ENCODE measurements at regions not wholly inside any gene's neighbourhood (a gene's known extent, or its start where the extent isn't known, plus 50 kb on each side); places are given as distances from the start of the nearest gene placed in this dataset.

DNA sequence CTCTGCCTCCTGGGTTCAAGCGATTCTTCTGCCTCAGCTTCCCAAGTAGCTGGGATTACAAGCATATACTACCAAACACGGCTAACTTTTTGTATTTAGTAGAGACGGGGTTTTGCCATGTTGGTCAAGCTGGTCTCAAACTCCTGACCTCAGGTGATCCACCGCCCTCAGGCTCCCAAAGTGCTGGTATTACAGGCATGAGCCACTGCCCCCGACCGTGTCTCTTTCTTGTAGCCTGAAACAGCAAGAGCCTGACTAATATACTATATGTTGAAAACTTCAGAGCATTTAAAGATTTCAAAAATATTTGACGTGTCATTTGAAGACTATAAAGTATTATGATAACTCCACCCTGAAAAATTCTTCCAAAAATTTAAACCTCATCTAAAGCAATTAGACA is 71.7 kb upstream of the ZNF648 start:
- no peaks in the 10 kb centered on the region for H3K9me3 ChIP-seq
- WGBS, 3 donors, result 94 to 96% (median 96%) methylated on average over 7 of the region's 7 CpGs
- H3K4me3 ChIP-seq, result no peak overlapping the region
- H3K36me3 ChIP-seq, result no peaks in the 10 kb centered on the region
- intact Hi-C loops (cut with DNase I), result loop anchor here in 1 of 4 donors (5.0 kb wide), 1 partner anchor 46 kb away; no protein-coding TSS in a partner anchor
- peaks cover 2% of the 10 kb centered on the region for H3K4me1 ChIP-seq (ENCODE audit: insufficient read depth)
- no peak overlapping the region for H3K27ac ChIP-seq
- DNase-seq, result no peak
- no peaks in the 10 kb centered on the region for H3K27me3 ChIP-seq
- TF ChIP-seq EP300 (IDR thresholded peaks at IDR 0.05), result no peak
- TF ChIP-seq, protein P1, sequence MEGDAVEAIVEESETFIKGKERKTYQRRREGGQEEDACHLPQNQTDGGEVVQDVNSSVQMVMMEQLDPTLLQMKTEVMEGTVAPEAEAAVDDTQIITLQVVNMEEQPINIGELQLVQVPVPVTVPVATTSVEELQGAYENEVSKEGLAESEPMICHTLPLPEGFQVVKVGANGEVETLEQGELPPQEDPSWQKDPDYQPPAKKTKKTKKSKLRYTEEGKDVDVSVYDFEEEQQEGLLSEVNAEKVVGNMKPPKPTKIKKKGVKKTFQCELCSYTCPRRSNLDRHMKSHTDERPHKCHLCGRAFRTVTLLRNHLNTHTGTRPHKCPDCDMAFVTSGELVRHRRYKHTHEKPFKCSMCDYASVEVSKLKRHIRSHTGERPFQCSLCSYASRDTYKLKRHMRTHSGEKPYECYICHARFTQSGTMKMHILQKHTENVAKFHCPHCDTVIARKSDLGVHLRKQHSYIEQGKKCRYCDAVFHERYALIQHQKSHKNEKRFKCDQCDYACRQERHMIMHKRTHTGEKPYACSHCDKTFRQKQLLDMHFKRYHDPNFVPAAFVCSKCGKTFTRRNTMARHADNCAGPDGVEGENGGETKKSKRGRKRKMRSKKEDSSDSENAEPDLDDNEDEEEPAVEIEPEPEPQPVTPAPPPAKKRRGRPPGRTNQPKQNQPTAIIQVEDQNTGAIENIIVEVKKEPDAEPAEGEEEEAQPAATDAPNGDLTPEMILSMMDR (IDR thresholded peaks at IDR 0.05), result no peak
- no peak for TF ChIP-seq POLR2A (IDR thresholded peaks at IDR 0.05)

DNA sequence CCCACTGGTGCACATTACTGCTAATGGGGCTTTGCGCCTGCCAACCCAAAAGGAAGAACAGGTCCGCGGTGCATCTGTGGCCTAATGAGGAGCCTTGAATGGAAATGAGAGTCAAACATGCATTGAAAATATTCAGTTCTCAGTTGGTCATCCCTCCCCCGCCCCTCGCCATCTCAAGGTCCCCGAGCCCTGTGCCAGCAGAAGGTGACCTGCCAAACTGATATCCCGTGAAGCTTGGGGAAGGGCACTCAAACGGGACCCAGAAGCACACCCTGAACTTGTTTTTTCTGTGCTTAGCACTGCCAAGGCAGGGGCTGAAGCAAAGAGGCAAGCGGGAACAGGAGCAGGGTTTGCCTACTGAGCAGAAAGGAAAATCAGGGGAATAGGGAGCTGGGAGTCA is 67.9 kb upstream of the ZNF648 start:
- no peak overlapping the region for H3K4me3 ChIP-seq
- no peaks in the 10 kb centered on the region for H3K36me3 ChIP-seq
- TF ChIP-seq EP300 (IDR thresholded peaks at IDR 0.05), result no peak
- 83 to 89% (median 85%) methylated on average over 9 of the region's 9 CpGs for WGBS, 3 donors
- no peaks in the 10 kb centered on the region for H3K27me3 ChIP-seq
- no peaks in the 10 kb centered on the region for H3K4me1 ChIP-seq (ENCODE audit: insufficient read depth)
- intact Hi-C loops (cut with DNase I), result no loop called here
- H3K9me3 ChIP-seq, result no peaks in the 10 kb centered on the region
- H3K27ac ChIP-seq, result no peak overlapping the region
- DNase-seq, result no peak

DNA sequence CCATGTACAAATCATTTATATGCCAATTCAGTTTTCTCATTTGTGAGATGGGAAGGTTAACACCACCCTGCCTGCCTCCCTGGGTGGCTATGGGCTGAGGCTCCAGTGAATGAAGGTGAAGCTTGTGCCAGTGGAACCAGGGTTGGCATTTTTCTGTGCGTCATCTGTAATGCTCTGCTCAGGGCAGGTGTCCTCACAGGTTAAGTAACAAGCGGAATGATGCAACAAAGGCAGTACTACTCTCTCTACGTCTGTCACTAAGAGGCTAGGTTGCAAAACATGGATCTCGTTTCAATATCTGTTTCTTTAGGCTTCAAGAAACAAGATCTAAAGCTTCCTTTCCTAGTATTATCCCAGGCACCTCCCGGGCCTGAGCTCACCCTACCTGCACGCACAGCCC is 67.0 kb upstream of the ZNF648 start:
- Histone ChIP-seq H3K9me3 (no peaks in the 10 kb centered on the region), H3K27me3 (no peaks in the 10 kb centered on the region), H3K4me1 (ENCODE audit: insufficient read depth) (no peaks in the 10 kb centered on the region), H3K36me3 (no peaks in the 10 kb centered on the region), H3K4me3 (no peak overlapping the region), H3K27ac (no peak overlapping the region)
- intact Hi-C loops (cut with DNase I), result no loop called here
- 90 to 96% (median 93%) methylated on average over 6 of the region's 6 CpGs for WGBS, 3 donors
- TF ChIP-seq, protein P1 (IDR thresholded peaks at IDR 0.05), result no peak
- TF ChIP-seq EP300 (IDR thresholded peaks at IDR 0.05) (no peak), POLR2A (IDR thresholded peaks at IDR 0.05) (no peak)
- DNase-seq, result no peak

DNA sequence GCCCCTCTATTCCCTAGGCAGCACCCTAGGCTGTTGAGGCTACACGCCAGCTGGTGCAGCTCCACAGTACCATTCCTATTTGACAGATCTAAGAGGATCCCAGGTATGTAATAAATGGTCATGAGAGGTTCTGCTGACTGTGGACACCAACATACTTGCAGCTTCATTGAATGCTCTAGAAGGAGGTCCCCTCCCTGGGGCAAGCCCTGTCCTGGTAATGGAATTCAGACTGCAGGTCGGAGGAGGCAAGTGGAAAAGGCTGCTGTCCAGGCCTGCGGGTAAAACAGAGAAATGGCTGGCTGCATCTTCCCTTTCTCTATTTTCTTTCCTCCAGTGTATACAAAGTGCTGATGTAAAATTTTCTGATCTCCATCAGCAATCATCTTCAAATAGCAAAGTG is 66.1 kb upstream of the ZNF648 start:
- Histone ChIP-seq H3K27ac (no peak overlapping the region), H3K4me1 (ENCODE audit: insufficient read depth) (no peaks in the 10 kb centered on the region), H3K4me3 (no peak overlapping the region), H3K27me3 (no peaks in the 10 kb centered on the region), H3K36me3 (no peaks in the 10 kb centered on the region), H3K9me3 (no peaks in the 10 kb centered on the region)
- intact Hi-C loops (cut with DNase I), result no loop called here
- no peak for TF ChIP-seq EP300 (IDR thresholded peaks at IDR 0.05)
- no peak for TF ChIP-seq POLR2A (IDR thresholded peaks at IDR 0.05)
- TF ChIP-seq, protein P1 (IDR thresholded peaks at IDR 0.05), result no peak
- no peak for DNase-seq
- WGBS, 3 donors, result 82 to 89% (median 89%) methylated on average over 3 of the region's 3 CpGs

DNA sequence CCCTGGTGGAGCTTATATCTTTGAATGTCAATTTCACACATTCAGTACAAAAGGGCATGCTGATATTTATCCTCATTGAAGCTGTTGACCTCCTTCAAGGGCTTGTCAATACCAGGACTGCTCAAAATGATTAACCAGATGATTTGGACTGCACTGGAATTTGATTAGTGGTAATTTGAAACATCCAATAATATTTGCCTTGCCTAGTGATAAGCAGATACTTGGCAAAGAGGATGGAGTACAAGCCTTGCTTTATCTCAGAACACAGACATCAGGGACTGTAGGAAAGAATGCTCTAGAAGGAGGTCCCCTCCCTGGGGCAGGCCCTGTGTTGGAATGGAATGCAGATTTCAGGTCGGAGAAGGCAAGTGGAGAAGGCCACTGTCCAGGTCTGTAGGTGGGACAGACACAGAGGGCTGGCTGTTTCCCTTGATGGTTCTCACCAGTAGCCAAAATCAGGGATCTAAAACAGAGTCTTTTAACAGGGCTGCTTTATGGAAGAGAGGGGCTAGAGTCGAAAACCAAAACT is 64.8 kb upstream of the ZNF648 start:
- no peak overlapping the region for H3K4me3 ChIP-seq
- H3K9me3 ChIP-seq, result no peaks in the 10 kb centered on the region
- H3K4me1 ChIP-seq (ENCODE audit: insufficient read depth), result peaks cover 6% of the 10 kb centered on the region
- H3K36me3 ChIP-seq, result no peaks in the 10 kb centered on the region
- no peaks in the 10 kb centered on the region for H3K27me3 ChIP-seq
- no peak overlapping the region for H3K27ac ChIP-seq
- intact Hi-C loops (cut with DNase I), result no loop called here
- TF ChIP-seq EP300 (IDR thresholded peaks at IDR 0.05) (no peak), POLR2A (IDR thresholded peaks at IDR 0.05) (no peak)
- TF ChIP-seq, protein P1 (IDR thresholded peaks at IDR 0.05), result no peak
- 61 to 78% (median 66%) methylated on average over 2 of the region's 2 CpGs for WGBS, 3 donors
- no peak for DNase-seq

All from ovary (tissue), 7 donors.